Cardiac fibroblast (primary cell): ENCODE measurements at regions not wholly inside any gene's neighbourhood (a gene's known extent, or its start where the extent isn't known, plus 50 kb on each side); places are given as distances from the start of the nearest gene placed in this dataset.

Source experiments
- DNase-seq, 2 donors: peaks; one replicate each; pipeline versions ENCODE4 v3.0.0 to v3.0.0-alpha.2; 2010; ENCODE audit warnings: low read depth in 2 of 2
- H3K4me3 ChIP-seq, 2 donors: replicated peaks in 1 of 2; 1 replicate in 1 of 2; 2 replicates in 1 of 2; pipeline ENCODE4 v1.5.1; 2011; ENCODE audit warnings: low read depth in 2 of 2, low read length in 2 of 2, mild to moderate bottlenecking in 2 of 2, moderate library complexity in 1 of 2
- CTCF ChIP-seq: IDR thresholded peaks from one replicate; pipeline ENCODE4 v1.5.1; 2011; ENCODE audit warnings: low read depth, mild to moderate bottlenecking, low read length, inconsistent platforms

- H3K4me3 ChIP-seq: no peak overlapping the region
- TF ChIP-seq CTCF: no peak
- no peak for DNase-seq
Observed at GRCh38 chr3:21927261-21927660, 176.3 kb upstream of the ZNF385D start.

- DNase-seq: no peak
- TF ChIP-seq CTCF: no peak
- no peak overlapping the region for H3K4me3 ChIP-seq
Observed at GRCh38 chr3:21934591-21934990, 183.6 kb upstream of the ZNF385D start.

- no peak for DNase-seq
- no peak for TF ChIP-seq CTCF
- H3K4me3 ChIP-seq: no peak overlapping the region
Observed at GRCh38 chr3:21936207-21936606, 185.2 kb upstream of the ZNF385D start.

- no peak for DNase-seq
- TF ChIP-seq CTCF: no peak
- H3K4me3 ChIP-seq: no peak overlapping the region
Observed at GRCh38 chr3:21938267-21938681, 187.3 kb upstream of the ZNF385D start.

GRCh38 chr3:21942328-21942727 is 191.3 kb upstream of the ZNF385D start:
- no peak for TF ChIP-seq CTCF
- H3K4me3 ChIP-seq: no peak overlapping the region

GRCh38 chr3:21944251-21944650 is 193.2 kb upstream of the ZNF385D start:
- no peak overlapping the region for H3K4me3 ChIP-seq
- TF ChIP-seq CTCF: no peak
- peak; percentile 22 to 36 for DNase-seq

More at GRCh38 chr3:21942328-21942727, 191.3 kb upstream of the ZNF385D start:
- peak; percentile 43 to 90 for DNase-seq

GRCh38 chr3:21952856-21953255 is 201.8 kb upstream of the ZNF385D start:
- TF ChIP-seq CTCF: no peak
- H3K4me3 ChIP-seq: no peak overlapping the region
- no peak for DNase-seq
